Tongue (tissue), 1 donor: ENCODE measurements at regions not wholly inside any gene's neighbourhood (a gene's known extent, or its start where the extent isn't known, plus 50 kb on each side); places are given as distances from the start of the nearest gene placed in this dataset.
"Not testable (repeated sequence)": the region's sequence is repeated elsewhere in the genome, so short reads cannot be mapped to it uniquely, and the experiment has no call there.

Experiments used
- DNase-seq: peaks from one replicate; pipeline ENCODE4 v3.0.0-alpha.2; 2015

DNA sequence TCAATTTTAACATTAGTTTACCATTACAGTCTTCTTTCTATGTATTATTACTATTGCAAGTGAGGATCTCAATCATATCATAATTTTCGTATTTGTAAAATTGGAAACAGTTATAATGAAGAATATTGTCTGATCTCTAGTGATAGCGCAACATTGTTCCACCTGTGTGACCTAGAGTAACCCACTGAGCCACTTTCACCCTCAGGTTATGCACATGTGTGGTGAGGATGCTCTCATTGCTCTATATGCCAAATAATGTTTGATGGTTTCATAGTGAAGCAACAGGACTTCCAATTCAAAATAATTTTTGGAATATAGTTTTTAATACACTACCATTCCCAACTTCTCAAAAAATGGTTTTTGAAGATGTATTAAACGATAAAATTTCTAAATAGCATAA, 603.1 kb upstream of the MAN1A1 start:
- DNase-seq: no peak

- no peak for DNase-seq
These were observed 601.1 kb upstream of the MAN1A1 start for GRCh38 chr6:119950681-119951080.

DNA sequence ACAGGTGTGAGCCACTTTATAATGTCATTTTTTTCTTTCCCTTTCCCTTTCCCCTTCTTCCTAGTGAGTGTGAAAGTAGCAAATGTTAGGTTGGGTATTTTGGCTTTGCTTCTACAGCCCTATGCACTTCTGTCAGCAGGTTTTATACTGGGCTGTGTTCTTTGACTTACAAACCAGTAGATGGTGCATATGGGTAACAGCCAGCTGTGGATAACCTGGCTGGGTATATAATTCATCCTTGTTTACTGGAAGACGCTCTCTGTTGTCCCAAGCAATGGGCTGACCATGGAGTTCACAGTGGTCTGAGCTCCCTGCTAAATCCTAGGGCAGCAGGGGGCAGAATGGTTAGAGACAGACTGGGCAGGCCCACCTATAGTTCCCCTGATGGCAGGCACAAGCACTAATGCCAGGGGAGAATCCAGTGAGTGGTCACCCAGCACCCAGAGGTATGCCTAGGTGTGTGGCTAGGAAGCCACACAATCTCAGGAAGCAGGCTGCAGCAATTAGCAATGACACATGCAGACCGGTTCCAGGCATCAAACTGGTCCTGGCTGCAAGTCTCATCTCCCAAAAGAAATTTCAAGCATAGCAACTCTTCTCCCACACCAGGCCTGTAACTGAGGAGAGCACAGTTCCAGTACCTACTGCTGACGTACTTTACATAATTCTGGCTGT, 592.7 kb upstream of the MAN1A1 start:
- DNase-seq: no peak

DNA sequence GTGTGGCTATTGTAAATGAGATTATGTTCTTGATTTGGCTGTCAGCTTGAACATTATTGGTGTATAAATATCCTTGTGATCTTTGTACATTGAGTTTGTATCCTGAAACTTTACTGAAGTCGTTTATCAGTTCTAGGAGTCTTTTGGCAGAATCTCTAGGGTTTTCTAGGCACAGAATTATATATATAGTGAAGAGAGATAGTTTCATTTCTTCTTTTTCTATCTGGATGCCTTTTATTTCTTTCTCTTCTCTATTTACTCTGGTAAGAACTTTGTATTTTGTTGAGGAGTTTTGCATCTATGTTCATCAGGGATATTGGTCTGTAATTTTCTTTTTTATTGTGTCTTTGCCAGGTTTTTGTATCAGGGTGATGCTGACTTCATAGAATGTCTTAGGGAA, 589.2 kb upstream of the MAN1A1 start:
- DNase-seq: no peak

- DNase-seq: no peak
These were observed 585.3 kb upstream of the MAN1A1 start for GRCh38 chr6:119934816-119935215.

DNA sequence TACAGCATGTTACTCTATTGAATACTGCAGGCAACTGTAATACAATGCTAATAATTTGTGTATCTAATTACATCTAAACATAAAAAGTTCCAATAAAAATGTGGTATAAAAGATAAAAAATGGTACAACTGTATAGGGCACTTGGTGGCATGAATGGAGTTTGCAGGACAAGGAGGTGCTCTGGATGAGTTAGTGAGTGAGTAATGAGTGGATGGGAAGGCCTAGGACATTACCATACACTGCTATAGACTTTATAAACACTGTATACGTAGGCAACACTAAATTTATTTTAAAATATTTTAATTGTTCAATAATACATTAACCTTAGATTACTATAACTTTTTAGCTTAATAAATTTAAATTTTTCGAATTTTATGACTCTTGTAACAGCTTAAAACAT, 579.6 kb upstream of the MAN1A1 start:
- DNase-seq: no peak

DNA sequence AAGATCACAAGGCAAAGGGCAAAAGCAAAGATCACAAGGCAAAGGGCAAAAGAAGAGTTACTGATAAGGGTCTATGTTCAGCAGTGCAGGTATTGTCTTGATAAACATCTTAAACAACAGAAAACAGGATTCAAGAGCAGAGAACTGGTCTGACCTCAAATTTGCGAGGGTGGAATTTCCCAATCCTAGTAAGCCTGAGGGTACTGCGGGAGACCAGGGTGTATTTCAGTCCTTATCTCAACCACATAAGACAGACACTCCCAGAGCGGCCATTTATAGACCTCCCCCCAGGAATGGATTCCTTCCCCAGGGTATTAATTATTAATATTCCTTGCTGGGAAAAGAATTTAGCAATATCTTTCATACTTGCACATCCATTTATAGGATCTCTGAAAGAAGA, 575.3 kb upstream of the MAN1A1 start:
- not testable (repeated sequence) for DNase-seq

GRCh38 chr6:119922814-119923213, 573.3 kb upstream of the MAN1A1 start:
- no peak for DNase-seq

GRCh38 chr6:119921491-119922010, 572.0 kb upstream of the MAN1A1 start:
- DNase-seq: no peak

- no peak for DNase-seq
These were observed 567.6 kb upstream of the MAN1A1 start for GRCh38 chr6:119917186-119917585.

GRCh38 chr6:119915971-119916370, 566.4 kb upstream of the MAN1A1 start:
- no peak for DNase-seq

DNA sequence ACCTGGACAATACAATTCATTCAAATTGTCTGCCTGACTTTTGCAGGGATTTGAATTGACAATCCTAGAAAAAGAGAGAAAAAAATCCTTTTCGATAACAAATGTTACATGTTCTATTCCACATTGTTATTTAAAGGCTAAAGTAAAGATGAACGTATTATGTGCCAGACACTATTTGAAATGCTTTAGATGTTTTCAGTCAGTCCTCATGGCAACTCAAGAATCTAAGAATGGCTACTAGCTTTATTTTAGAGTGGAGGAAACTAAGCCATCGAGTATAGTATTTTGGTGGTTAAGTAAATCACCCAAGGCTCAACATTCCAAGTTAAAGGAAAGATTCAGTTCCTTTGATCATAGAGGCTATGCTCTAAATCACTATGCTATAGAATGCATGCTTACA, 558.6 kb upstream of the MAN1A1 start:
- no peak for DNase-seq

- DNase-seq: no peak
These were observed 553.1 kb upstream of the MAN1A1 start for GRCh38 chr6:119902681-119903080.

- DNase-seq: no peak
These were observed 547.2 kb upstream of the MAN1A1 start for GRCh38 chr6:119896806-119897205.

GRCh38 chr6:119895626-119896025, 546.1 kb upstream of the MAN1A1 start:
- DNase-seq: no peak

DNA sequence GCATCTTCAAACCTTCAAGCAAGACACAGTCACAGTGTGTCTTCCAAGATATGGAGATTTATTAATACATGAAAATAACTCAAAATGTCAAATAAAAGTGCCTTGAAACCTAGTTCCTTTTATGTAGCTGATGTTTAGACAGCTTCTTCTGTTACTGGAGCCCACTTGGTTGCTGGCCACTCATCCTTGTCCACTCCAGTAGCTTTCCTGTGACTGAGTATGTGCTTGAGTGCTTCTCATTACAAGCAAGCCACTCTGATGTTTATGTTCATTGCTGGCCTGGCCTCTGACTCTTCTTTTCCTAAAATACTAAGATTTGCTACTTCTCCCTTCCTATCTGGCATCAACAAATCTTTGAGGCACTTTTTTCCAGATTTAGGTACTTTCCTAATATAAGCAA, 545.2 kb upstream of the MAN1A1 start:
- DNase-seq: no peak

DNA sequence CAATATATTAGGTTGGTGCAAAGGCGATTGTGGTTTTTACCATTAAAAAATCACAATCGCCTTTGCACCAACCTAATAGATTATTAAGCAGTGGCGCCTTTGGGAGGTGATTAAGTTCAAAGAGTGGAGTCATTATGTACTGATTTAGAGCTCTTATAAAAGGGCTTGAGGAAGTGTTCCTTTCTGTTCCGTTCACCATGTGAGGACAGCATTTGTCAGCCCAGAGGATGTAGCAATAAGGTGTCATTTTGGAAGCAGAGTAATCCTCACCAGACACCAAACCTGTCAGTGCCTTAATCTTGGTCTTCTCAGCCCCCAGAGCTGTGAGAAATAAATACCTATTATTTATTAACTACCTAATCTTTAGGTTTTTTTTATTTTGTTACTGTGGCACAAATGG, 542.1 kb upstream of the MAN1A1 start:
- DNase-seq: no peak

DNA sequence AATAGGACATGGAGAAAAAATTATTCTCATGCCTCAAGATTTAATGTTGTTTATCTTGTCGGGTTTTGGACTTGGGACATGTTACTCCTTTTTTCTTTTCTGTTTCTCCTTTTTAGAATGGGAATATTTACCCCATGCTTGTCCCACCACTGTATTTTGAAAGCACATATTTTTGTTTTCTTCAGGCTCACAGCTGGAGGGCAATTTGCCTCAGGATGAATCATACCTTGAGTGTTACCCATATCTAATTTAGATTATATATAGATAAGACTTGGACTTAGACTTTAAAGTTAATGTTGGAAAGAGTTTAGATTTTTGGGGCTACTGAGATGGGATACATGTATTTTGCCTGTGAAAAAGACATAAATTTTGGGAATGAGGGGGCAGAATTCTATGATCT, 541.6 kb upstream of the MAN1A1 start:
- no peak for DNase-seq

- no peak for DNase-seq
These were observed 540.9 kb upstream of the MAN1A1 start for GRCh38 chr6:119890470-119890869.

- DNase-seq: no peak
These were observed 538.1 kb upstream of the MAN1A1 start for GRCh38 chr6:119887666-119888065.

DNA sequence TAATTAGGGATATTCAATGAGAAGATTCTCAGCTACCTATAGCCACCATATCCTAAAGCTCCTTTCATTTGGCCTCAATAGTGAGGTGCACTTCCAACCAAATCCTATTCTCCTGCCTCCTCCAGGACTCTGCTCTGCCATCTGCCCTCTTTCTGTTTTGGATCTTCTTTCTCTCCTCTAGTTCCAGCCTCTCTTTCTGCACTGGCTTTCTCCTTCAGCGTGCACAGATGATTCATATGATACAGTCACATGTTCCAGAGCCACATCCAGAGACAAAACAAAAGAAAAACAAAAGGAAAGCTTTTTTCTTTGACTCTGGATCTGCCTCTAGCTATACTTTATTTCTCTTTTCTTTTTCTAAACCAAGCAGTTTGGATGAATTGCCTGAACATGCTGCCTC, 531.9 kb upstream of the MAN1A1 start:
- DNase-seq: no peak

DNA sequence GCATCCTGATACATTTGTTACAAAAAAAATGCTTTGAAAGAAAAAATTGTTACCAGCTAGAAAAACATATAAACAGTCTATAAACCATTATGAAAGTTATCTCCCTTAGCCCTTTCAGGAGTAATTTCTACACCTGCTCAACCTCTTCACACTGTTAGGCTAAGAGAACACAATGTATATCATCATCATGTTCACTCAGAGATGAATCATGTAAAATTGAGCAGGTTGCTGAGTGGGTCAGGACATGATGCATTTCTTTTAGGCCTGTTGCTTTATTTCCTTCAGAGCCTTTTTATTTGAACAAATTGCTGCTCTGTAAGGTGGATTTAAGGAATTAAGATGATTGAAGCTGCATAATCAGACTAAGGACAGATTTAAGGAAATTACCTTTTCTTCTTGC, 531.3 kb upstream of the MAN1A1 start:
- no peak for DNase-seq

- no peak for DNase-seq
These were observed 530.2 kb upstream of the MAN1A1 start for GRCh38 chr6:119879731-119880130.

GRCh38 chr6:119874381-119874780, 524.8 kb upstream of the MAN1A1 start:
- no peak for DNase-seq

DNA sequence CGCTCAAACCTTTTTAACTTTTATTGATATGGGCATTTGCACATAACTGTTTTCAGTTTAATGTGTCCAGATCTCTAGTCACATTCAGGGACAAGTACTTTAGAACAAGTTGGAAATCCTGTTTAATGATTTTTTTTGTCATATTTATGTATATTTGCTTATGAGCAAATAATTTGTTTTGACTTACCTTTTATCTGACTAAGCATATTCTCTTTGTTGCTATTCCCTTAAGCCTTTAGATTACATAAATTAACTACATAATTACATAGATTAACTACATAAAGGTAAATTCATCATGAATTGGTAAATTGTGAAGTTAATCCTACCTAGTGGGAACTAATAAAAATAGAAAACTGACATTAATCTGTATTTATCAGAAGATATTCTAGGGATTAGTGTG, 523.5 kb upstream of the MAN1A1 start:
- DNase-seq: no peak
